Activated CD8-positive, alpha-beta memory T cell treated with anti-CD3 and anti-CD28 coated beads, Interleukin-2, amount 50 U/mL, for 4 hours (primary cell): ENCODE measurements at regions not wholly inside any gene's neighbourhood (a gene's known extent, or its start where the extent isn't known, plus 50 kb on each side); places are given as distances from the start of the nearest gene placed in this dataset.

Source experiments
- DNase-seq: peaks from one replicate; pipeline ENCODE4 v3.0.0-alpha.2; 2020

DNA sequence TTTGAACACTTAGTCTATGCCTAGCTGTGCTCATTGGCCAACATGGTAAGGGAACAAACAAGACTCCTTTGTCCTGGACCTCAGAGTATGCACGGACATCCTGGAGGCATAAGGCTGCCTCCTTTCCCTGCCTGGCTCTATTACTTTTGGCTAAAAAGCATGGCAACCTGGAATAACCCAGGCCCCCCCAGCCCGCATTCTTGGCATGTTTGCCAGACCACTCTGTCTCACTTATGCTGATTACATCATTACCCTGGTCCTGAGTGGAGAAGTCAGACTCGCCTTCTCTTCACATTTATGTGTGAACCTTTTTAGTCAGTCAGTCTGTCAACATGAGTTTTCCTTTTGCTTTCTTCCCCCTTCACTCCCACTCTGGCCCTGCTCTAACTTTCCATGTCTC lies 58.0 kb upstream of the ELK3 start:
- no peak for DNase-seq

DNA sequence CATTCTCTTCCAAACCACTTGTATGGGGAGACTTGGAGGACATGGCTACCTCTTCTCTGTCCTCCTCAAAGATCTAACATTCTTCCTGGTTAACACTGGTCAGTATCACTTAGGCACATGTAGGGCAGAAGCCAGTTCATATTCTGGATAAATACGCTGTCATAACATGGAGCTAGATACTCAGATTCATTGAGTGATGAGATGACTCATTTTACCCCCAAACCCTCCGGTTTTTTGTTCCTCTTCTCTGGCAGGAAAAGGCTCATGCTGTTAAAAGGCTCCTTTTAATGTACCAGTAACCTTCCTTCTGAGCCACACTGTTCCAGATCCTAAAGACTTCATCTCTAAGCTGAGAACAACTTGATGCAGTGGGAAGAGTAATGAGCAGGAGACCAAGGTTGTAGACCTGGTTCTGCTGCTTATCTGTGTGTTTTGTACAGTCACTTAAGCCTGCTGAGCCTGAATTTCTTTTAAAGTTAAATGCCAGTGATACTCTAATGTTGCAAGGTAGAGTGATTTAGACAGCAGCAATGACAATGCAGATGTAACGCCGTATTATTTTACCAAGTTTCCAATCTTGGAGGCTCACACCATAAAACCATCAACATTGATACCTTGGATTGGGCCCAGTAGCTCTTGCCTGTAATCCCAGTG lies 57.3 kb upstream of the ELK3 start:
- no peak for DNase-seq

DNA sequence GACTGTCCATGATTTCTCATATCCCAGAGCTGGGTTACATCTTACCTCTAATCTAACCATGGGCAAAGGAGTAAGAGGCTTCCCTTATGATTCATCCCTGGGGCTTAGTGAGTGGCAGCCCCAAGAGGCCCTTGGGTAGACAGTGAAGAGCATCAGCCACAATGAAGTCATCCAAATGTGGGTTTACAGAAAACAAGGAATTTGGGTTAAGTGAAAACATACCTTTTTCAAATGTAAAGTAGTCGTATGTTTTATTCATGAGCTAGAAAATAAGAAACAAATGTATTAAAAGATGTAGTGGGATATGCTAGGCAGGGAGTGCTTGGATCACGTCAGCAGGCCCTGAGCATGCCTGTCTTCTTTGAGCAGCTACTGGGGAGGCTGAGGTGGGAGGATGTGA lies 54.0 kb upstream of the ELK3 start:
- DNase-seq, result no peak

DNA sequence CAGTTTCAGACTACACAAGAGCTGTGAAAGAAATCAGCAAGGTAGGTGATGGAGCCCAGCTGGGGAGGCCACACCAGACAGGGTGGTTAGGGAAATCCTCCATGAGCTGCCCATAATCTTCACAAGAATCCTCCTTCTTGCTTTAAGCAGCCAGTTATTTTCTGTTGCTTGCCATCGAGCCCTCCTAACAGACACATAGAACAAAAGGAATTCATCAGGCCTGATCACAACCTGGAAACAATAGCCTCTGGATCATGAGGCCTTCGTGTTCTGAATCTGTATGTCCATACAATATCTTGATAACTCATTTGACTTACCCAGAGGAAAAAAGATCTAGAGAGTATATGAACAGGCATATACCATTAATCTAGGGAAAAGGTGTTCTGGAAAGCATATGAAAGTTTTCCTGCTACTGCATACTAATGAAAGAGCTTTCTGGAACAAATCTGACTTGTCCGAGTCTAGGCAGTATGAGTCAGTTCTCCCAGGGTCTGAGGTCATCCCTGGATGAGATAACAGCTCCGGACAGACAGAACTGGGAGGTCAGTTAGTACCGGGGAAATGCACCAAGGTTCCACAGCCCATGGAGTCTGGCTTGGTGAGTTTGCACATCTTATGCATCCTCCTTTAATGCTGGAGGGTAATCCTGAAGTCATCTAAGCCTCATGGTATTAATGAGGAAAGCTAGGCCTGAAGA lies 52.8 kb upstream of the ELK3 start:
- DNase-seq, result no peak

DNA sequence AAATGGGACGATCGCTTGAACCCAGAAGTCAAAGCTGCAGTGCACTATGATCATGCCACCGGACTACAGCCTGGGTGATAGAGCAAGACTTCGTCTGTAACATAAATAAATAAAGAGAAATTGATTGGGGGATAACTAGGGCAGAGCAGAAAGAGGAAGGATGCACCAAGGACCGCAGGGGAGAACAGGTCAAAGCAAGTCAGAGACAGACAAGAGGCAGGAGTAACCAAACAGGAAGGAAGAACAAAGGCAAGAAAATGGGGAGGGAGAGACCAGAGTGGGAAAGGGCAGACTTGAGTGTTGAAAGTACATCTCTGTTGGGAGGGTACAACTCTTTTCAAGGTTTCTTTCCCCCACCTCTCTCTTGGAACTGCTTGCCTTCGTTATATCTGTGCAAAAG lies 50.8 kb upstream of the ELK3 start:
- no peak for DNase-seq

DNA sequence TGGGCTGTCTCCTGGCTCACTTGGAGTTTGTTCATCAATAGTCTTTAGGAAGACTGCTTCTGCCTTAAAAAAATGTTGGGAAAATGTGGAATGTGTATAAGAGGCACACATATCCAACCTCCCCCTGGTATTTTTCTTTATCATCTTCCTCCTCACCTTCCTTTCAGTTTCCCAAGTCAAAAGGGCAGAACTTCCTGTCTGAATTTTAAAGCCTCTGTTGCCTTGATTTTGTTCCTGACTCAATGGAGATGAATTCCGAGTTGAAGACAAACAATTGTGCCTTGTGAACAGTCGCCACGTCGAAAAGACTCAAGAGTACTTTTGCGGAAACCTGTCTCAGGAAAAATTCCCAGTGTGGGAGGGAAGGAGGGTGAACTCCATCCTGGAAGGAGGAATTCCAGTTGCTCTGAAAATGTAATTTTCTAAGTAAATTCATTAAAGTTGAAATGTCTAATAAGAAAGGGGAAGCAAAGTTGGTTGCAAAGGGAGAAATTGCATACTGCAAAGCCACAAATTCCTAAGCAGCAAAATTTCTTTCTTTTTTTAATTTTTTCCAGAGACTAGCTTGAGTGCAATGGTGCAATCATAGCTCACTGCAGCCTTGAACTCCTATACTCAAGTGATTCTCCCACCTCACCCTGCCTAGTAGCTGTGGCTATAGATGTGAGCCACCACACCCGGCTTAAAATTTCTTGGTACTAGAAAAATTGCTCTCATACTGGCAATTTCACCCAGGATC lies 50.2 kb upstream of the ELK3 start:
- no peak for DNase-seq
